GM12878 (cell line): ENCODE measurements at regions not wholly inside any gene's neighbourhood (a gene's known extent, or its start where the extent isn't known, plus 50 kb on each side); places are given as distances from the start of the nearest gene placed in this dataset.

Experiments
- EZH2 ChIP-seq: IDR thresholded peaks from 2 replicates; pipeline ENCODE4 v1.6.1; 2012; ENCODE audit warnings: low read depth, mild to moderate bottlenecking, control low read depth, inconsistent platforms, low read length, borderline replicate concordance; ENCODE audit not compliant: control insufficient read depth
- POLR2A ChIP-seq: IDR thresholded peaks from 2 replicates; pipeline ENCODE4 v1.6.1; 2011; ENCODE audit warnings: low read depth, mild to moderate bottlenecking, low read length
- SIN3A ChIP-seq: IDR thresholded peaks from 2 replicates; pipeline ENCODE4 v1.6.1; 2012; ENCODE audit warnings: low read depth, low read length, improper control_type of control experiment
- SUZ12 ChIP-seq: fragments of 200-600 bp; sonication (generic); IDR thresholded peaks from one replicate; pipeline ENCODE4 v1.6.1; 2018; ENCODE audit warnings: antibody characterized with exemption, mild to moderate bottlenecking; ENCODE audit not compliant: unreplicated experiment
- TF ChIP-seq, protein P1 (sequence below): fragments of 450-650 bp; IDR thresholded peaks from 2 replicates; pipeline ENCODE4 v1.6.1; 2016; ENCODE audit warnings: mild to moderate bottlenecking, moderate library complexity, borderline replicate concordance
- TF ChIP-seq, protein P2 (sequence below): IDR thresholded peaks from 2 replicates; pipeline ENCODE4 v1.6.1; 2011; ENCODE audit warnings: low read depth, low read length, improper control_type of control experiment, borderline replicate concordance
- TF ChIP-seq, protein P3 (sequence below): fragments of 450-650 bp; IDR thresholded peaks from 2 replicates; pipeline ENCODE4 v1.6.1; 2017; ENCODE audit warnings: mild to moderate bottlenecking

DNA sequence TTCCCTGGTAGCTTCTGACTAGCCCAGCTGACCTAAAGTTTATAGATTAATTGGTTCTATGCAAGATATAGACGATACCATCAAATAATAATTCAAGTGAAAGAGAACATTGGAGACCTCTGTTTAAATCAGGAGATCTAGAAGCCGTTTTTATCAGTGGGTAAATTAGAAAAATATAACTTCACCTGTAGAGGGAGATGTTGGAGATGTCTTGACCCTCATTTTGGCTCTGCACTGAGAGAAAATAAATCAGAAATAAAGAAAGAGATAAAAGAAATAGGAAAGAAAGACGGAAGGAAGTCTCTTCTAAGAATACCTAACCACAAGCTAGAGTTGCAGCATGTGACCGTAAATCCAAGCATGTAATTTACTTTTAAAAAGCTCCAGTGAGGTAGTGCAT, 684.5 kb downstream of the C12orf50 start:
- TF ChIP-seq POLR2A, result no peak
- no peak for TF ChIP-seq EZH2
- TF ChIP-seq, protein P1, sequence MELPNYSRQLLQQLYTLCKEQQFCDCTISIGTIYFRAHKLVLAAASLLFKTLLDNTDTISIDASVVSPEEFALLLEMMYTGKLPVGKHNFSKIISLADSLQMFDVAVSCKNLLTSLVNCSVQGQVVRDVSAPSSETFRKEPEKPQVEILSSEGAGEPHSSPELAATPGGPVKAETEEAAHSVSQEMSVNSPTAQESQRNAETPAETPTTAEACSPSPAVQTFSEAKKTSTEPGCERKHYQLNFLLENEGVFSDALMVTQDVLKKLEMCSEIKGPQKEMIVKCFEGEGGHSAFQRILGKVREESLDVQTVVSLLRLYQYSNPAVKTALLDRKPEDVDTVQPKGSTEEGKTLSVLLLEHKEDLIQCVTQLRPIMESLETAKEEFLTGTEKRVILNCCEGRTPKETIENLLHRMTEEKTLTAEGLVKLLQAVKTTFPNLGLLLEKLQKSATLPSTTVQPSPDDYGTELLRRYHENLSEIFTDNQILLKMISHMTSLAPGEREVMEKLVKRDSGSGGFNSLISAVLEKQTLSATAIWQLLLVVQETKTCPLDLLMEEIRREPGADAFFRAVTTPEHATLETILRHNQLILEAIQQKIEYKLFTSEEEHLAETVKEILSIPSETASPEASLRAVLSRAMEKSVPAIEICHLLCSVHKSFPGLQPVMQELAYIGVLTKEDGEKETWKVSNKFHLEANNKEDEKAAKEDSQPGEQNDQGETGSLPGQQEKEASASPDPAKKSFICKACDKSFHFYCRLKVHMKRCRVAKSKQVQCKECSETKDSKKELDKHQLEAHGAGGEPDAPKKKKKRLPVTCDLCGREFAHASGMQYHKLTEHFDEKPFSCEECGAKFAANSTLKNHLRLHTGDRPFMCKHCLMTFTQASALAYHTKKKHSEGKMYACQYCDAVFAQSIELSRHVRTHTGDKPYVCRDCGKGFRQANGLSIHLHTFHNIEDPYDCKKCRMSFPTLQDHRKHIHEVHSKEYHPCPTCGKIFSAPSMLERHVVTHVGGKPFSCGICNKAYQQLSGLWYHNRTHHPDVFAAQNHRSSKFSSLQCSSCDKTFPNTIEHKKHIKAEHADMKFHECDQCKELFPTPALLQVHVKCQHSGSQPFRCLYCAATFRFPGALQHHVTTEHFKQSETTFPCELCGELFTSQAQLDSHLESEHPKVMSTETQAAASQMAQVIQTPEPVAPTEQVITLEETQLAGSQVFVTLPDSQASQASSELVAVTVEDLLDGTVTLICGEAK, result no peak
- TF ChIP-seq, protein P2, sequence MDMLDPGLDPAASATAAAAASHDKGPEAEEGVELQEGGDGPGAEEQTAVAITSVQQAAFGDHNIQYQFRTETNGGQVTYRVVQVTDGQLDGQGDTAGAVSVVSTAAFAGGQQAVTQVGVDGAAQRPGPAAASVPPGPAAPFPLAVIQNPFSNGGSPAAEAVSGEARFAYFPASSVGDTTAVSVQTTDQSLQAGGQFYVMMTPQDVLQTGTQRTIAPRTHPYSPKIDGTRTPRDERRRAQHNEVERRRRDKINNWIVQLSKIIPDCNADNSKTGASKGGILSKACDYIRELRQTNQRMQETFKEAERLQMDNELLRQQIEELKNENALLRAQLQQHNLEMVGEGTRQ, result no peak
- no peak for TF ChIP-seq SUZ12
- TF ChIP-seq, protein P3, sequence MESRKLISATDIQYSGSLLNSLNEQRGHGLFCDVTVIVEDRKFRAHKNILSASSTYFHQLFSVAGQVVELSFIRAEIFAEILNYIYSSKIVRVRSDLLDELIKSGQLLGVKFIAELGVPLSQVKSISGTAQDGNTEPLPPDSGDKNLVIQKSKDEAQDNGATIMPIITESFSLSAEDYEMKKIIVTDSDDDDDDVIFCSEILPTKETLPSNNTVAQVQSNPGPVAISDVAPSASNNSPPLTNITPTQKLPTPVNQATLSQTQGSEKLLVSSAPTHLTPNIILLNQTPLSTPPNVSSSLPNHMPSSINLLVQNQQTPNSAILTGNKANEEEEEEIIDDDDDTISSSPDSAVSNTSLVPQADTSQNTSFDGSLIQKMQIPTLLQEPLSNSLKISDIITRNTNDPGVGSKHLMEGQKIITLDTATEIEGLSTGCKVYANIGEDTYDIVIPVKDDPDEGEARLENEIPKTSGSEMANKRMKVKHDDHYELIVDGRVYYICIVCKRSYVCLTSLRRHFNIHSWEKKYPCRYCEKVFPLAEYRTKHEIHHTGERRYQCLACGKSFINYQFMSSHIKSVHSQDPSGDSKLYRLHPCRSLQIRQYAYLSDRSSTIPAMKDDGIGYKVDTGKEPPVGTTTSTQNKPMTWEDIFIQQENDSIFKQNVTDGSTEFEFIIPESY, result no peak
- TF ChIP-seq SIN3A, result no peak
